ENCODE measurements at regions not wholly inside any gene's neighbourhood (a gene's known extent, or its start where the extent isn't known, plus 50 kb on each side); places are given as distances from the start of the nearest gene placed in this dataset.

DNA sequence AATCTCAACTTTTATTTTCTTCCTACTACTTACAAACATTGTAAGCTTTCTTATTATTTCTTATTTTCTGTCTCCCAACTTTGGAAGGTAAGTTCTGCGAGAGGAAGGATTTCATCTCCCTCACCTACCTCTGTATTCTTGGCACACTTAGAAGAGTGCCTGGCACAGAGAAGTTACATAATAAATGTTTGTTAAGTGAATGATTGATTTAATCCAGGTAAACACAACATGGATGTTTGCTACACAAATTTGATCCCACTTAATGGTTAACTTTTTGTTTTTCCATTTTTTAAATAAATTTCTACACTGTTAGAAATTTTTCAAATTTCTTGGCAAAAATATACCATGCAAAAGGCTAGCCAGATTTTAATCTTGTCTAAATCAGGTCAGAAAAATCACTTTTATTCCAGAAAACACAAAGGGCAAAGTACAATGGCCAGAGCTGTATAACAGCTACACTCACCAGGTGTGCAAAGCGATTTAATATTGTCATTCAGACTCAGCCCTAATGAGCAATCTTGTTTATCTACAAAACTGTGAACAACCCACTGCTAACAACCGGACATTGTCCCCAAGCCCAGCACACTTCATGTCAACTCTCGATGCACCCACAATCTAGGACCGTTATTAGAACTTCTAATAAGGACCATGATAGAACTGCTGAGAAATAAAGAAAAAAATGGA is 222.1 kb upstream of the EEA1 start:
- H3K27me3 ChIP-seq (ENCODE audit: control insufficient read depth, insufficient read depth), result no peaks in the 10 kb centered on the region
- 85% methylated on average over 5 of the region's 5 CpGs for WGBS
- H3K9me3 ChIP-seq (ENCODE audit: control insufficient read depth, low read length), result no peaks in the 10 kb centered on the region
- no peak for DNase-seq
- no peak overlapping the region for H3K4me3 ChIP-seq (ENCODE audit: low read length)
- H3K27ac ChIP-seq (ENCODE audit: low read length), result no peak overlapping the region
- no peak for ATAC-seq
- intact Hi-C loops (cut with DNase I), result no loop called here
- peaks cover 4% of the 10 kb centered on the region for H3K4me1 ChIP-seq (ENCODE audit: control insufficient read depth, insufficient read depth, low read length)

DNA sequence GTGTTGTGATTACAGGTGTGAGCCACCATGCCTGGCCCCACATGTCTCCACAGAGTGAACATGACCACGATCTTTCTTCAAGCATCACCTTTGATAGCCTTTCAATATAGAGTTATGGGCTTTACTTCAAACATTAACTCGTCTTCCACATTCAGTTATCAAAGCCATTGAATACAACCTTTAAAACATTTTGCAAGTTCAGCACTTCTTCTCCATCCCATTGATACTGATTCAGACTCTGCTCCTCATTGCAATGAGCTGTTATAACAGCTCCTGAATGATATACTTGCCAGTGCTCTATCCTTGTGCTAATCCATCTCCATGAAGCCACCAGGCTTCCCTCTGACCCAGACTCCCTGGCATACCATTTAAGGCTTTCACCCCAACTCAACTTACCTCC is 223.5 kb upstream of the EEA1 start:
- intact Hi-C loops (cut with DNase I), result no loop called here
- WGBS, result 93% methylated on average over 2 of the region's 2 CpGs
- H3K27me3 ChIP-seq (ENCODE audit: control insufficient read depth, insufficient read depth), result no peaks in the 10 kb centered on the region

DNA sequence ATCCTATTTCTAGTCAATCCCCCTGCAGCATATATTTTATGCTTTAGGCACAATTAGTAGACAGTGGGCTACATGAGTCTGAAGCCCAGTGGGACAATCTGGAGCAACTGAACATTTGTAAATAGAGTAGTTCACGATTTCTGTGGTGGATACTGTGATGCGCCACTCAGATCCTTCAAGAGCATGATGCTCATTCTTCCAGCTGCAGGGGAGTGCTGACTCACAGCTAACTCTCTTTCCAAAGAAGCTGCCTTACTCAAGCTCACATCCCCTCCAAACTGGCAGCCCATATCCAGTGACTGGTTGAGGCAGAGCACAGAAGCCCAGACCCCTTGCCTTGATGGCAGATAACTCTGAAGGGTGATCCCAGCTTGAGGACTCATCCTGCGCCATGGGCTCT is 224.2 kb upstream of the EEA1 start:
- Histone ChIP-seq H3K27ac (ENCODE audit: low read length) (no peak overlapping the region), H3K27me3 (ENCODE audit: control insufficient read depth, insufficient read depth) (no peaks in the 10 kb centered on the region), H3K9me3 (ENCODE audit: control insufficient read depth, low read length) (no peaks in the 10 kb centered on the region), H3K4me3 (ENCODE audit: low read length) (no peak overlapping the region), H3K4me1 (ENCODE audit: control insufficient read depth, insufficient read depth, low read length) (peaks cover 4% of the 10 kb centered on the region)
- intact Hi-C loops (cut with DNase I), result no loop called here
- ATAC-seq (no peak), DNase-seq (no peak)
- 94% methylated on average over 3 of the region's 3 CpGs for WGBS

More for the DNA sequence above, 223.5 kb upstream of the EEA1 start:
- no peak overlapping the region for H3K27ac ChIP-seq (ENCODE audit: low read length)
- DNase-seq (no peak), ATAC-seq (no peak)
- no peak overlapping the region for H3K4me3 ChIP-seq (ENCODE audit: low read length)
- peaks cover 4% of the 10 kb centered on the region for H3K4me1 ChIP-seq (ENCODE audit: control insufficient read depth, insufficient read depth, low read length)
- H3K9me3 ChIP-seq (ENCODE audit: control insufficient read depth, low read length), result no peaks in the 10 kb centered on the region

DNA sequence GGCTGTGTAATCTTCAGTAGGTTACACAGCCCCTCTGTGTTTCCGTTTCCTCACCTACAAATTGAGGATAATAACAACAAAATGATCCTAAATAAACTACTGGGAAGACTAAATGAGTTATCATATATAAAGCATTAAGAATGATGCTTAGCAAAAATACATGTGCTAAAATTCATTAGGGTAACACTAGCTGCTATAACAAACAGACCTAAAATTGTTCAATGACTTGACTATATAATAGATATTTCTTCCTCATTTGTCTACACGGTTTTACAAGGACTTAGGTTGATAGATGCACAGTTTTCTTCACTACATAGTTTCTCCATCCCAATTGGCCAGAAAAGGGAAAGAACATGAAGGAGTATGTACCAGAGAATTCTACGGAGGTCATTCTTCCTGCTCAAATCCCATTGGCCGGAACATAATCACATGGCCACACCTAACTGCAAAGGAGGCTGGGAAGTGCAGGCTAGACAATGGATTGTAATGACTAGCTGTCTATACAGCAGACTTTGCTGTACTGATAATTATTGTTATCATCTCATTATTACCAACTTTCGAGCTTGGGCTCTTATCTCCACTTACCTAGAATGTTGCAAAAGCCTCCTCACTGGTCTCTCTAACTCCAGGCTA is 223.5 kb upstream of the NUDT4 start:
- H3K9me3 ChIP-seq (ENCODE audit: control insufficient read depth, low read length), result no peaks in the 10 kb centered on the region
- DNase-seq (no peak), ATAC-seq (no peak)
- no peak overlapping the region for H3K27ac ChIP-seq (ENCODE audit: low read length)
- intact Hi-C loops (cut with DNase I), result no loop called here
- H3K4me3 ChIP-seq (ENCODE audit: low read length), result no peak overlapping the region
- H3K4me1 ChIP-seq (ENCODE audit: control insufficient read depth, insufficient read depth, low read length), result peaks cover 4% of the 10 kb centered on the region
- no peaks in the 10 kb centered on the region for H3K27me3 ChIP-seq (ENCODE audit: control insufficient read depth, insufficient read depth)
- 90% methylated on average over 5 of the region's 5 CpGs for WGBS

DNA sequence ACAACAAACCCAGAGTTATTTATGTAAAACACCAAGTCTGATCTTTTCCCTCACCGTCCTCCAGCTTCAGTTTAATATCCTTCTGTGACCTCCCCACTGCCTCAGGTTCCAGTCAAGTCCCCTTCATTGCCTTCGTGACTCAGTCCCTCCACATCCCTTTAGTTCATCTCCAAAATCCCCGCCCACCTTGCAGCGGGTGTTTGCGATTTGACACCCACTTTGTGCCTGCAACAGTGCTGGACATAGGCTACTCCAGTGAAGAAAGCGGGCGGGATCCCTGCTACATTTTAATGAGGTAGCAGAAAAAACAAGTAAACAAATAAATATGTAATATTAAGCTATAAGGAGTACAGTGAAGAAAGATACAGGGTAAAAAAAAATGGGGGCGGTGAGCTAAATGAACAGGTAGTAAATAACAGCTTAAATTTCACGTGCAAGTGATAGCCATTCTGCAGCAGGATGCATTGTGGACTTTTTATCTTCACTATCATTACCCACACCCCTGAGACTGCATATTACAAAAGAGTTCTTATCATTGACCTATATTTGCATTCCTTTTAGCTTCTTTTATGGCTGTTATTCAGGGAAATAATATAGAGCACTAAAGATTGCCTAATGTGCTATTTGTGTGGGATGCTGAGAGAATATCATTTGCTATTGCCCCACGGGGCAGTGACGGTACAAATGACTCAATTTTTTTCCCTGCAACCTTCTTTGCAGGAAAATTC is 222.8 kb upstream of the NUDT4 start:
- Histone ChIP-seq H3K4me3 (ENCODE audit: low read length) (no peak overlapping the region), H3K4me1 (ENCODE audit: control insufficient read depth, insufficient read depth, low read length) (peaks cover 4% of the 10 kb centered on the region), H3K9me3 (ENCODE audit: control insufficient read depth, low read length) (no peaks in the 10 kb centered on the region), H3K27ac (ENCODE audit: low read length) (no peak overlapping the region), H3K27me3 (ENCODE audit: control insufficient read depth, insufficient read depth) (no peaks in the 10 kb centered on the region)
- WGBS, result 83% methylated on average over 11 of the region's 11 CpGs
- intact Hi-C loops (cut with DNase I), result no loop called here
- ATAC-seq (no peak), DNase-seq (no peak)

DNA sequence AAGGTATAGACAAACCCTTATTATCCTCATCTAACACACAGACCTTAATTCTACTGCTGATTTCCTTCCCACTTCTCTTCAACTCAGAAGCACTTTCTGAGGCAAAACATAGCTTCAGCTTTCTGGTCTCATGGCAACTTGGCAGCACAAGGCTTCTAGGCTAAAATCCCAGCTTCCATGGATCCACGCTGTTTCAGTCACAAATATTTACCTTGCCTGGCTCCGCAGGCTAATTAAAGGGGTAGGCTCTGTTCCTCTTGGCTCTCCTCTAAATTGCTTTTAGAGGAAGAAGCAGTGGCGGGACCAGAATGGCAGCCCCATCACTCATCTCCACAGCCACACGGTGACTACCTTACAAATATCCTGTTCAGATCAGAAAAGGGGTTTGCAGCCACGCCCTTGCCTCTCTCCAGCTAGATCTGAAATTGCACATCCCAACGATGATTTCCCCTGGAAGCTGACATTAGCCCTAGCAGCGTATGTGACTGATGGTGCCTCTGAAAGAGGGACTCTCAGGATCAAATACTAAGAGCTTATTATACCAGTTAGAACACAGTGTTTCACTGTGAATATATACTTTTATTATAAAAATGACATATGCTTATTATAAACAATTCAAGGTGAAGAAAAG is 221.5 kb upstream of the NUDT4 start:
- Histone ChIP-seq H3K27ac (ENCODE audit: low read length) (no peak overlapping the region), H3K4me1 (ENCODE audit: control insufficient read depth, insufficient read depth, low read length) (peaks cover 4% of the 10 kb centered on the region), H3K9me3 (ENCODE audit: control insufficient read depth, low read length) (no peaks in the 10 kb centered on the region), H3K27me3 (ENCODE audit: control insufficient read depth, insufficient read depth) (no peaks in the 10 kb centered on the region), H3K4me3 (ENCODE audit: low read length) (no peak overlapping the region)
- DNase-seq (no peak), ATAC-seq (no peak)
- intact Hi-C loops (cut with DNase I), result no loop called here
- WGBS, result 46% methylated on average over 7 of the region's 7 CpGs

DNA sequence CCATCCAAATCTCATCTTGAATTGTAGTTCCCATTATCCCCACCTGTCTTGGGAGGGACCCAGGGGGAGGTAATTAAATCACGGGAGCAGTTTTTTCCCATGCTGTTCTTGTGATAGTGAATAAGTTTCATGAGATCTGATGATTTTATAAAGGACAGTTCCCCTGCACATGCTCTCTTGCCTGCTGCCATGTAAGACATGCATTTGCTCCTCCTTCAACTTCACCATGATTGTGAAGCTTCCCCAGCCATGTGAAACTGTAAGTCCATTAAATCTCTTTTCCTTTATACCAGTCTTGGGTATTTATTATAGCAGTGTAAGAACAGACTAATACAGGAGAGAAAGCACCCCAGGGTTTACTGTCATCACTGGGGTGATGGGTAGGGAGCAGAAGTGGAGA is 220.4 kb upstream of the NUDT4 start:
- Histone ChIP-seq H3K4me1 (ENCODE audit: control insufficient read depth, insufficient read depth, low read length) (peaks cover 4% of the 10 kb centered on the region), H3K4me3 (ENCODE audit: low read length) (no peak overlapping the region), H3K27ac (ENCODE audit: low read length) (no peak overlapping the region), H3K9me3 (ENCODE audit: control insufficient read depth, low read length) (no peaks in the 10 kb centered on the region), H3K27me3 (ENCODE audit: control insufficient read depth, insufficient read depth) (no peaks in the 10 kb centered on the region)
- intact Hi-C loops (cut with DNase I), result no loop called here
- no peak for ATAC-seq
- no peak for DNase-seq
- 91% methylated on average over 1 of the region's 1 CpG for WGBS

DNA sequence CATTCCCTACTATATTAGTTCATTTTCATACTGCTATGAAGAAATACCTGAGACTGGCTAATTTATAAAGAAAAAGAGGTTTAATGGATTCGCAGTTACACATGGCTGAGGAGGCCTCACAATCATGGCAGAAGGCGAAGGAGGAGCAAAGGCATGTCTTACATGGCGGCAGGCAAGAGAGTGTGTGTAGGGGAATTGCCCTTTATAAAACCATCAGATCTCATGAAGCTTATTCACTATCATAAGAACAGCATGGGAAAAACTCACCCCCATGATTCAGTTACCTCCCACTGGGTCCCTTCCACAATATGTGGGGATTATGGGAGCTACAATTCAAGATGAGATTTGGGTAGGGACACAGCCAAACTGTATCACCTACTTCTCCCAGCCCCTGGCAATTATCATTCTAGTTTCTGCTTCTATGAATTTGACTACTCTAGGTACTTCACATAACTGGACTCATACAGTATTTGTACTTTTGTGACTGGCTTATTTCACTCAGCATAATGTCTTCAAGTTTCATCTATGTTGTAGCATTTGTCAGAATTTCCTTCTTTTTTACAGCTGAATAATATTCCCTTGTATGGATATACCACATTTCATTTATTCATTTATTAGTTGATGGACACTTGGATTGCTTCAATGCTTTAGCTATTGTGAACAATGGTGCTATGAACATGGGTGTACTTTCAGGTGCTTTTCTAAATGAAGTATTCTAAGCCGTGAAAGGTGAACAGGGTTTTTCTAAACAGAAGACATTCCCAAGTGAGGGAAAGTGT is 219.5 kb upstream of the NUDT4 start:
- H3K4me1 ChIP-seq (ENCODE audit: control insufficient read depth, insufficient read depth, low read length), result peaks cover 4% of the 10 kb centered on the region
- no peak overlapping the region for H3K4me3 ChIP-seq (ENCODE audit: low read length)
- ATAC-seq (no peak), DNase-seq (no peak)
- no peak overlapping the region for H3K27ac ChIP-seq (ENCODE audit: low read length)
- no peaks in the 10 kb centered on the region for H3K27me3 ChIP-seq (ENCODE audit: control insufficient read depth, insufficient read depth)
- no peaks in the 10 kb centered on the region for H3K9me3 ChIP-seq (ENCODE audit: control insufficient read depth, low read length)
- WGBS, result 98% methylated on average over 4 of the region's 4 CpGs
- intact Hi-C loops (cut with DNase I), result no loop called here

DNA sequence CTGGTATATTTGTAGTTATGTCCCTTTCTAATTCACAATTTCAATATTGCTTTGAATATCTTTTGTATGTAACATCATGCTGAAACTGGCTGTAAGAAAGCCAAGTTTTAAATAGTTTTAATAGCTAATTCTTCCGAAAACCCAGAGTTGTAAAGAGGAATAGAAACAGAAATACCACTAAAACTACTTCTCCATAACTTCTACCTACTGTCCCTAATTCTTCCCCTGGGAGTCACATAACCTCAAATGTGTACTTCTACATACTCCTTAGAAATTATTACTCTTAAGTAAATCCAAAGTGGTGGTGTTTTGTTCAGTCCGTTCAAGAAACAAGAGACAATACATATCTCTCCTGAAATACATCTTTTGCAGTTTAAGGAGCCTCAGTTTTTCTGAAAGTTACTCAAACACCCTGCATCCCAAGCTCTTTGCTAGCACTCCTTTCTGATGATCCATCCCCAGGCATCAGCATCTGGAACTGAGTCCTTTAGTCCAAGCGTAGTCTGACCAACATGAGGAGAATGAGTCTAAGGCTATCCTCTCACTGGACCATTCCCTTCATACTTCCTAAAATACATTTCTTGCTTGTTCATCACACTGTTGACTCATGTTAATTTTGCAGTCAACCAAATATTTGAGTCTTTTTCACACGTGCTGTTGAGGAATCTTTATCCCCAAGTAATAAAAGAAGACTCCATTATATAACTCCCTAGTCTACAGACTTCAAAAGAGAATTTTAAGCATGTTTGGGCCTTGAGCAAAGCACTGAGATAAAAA is 214.3 kb upstream of the NUDT4 start:
- DNase-seq (no peak), ATAC-seq (no peak)
- H3K27ac ChIP-seq (ENCODE audit: low read length), result no peak overlapping the region
- no peaks in the 10 kb centered on the region for H3K27me3 ChIP-seq (ENCODE audit: control insufficient read depth, insufficient read depth)
- intact Hi-C loops (cut with DNase I), result no loop called here
- H3K4me1 ChIP-seq (ENCODE audit: control insufficient read depth, insufficient read depth, low read length), result no peaks in the 10 kb centered on the region
- H3K9me3 ChIP-seq (ENCODE audit: control insufficient read depth, low read length), result no peaks in the 10 kb centered on the region
- WGBS, result 66% methylated on average over 4 of the region's 4 CpGs
- no peak overlapping the region for H3K4me3 ChIP-seq (ENCODE audit: low read length)

DNA sequence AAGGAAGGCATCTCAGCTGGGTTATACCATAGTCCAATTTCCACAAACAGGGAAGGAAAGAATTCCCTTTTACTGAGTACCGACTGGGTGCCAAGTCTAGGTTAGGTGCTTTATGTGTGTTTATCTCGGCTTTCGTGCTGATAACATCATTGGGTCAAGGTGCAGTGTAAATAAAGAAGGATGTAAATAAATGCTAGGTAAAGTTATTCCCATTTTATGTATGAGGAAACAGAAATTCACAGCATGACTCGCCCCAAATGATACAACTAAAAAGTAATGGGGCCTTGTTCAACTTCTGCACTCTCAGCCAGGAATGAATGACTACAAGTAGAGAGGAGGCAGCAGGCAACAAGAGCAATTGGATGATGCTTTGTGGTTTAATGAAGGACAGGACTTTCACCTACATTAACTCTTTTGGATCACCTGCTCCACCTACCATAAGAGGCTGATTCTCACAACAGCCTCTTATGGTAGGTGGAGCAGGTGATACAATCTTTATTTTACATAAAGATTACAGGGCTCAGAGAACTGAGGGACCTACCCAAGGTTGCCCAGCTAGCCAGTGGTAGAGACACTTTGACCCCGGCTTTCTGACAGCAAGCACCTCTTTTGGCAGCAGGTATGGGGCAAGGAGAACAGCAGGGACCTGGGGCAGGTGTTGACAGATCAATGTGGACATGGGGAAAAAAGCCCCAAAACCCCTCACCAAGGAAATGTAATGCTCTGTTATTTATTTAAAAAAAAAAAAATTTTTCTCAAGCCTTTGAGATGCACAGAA is 213.4 kb upstream of the NUDT4 start:
- no peak overlapping the region for H3K27ac ChIP-seq (ENCODE audit: low read length)
- no peaks in the 10 kb centered on the region for H3K4me1 ChIP-seq (ENCODE audit: control insufficient read depth, insufficient read depth, low read length)
- 92% methylated on average over 5 of the region's 5 CpGs for WGBS
- H3K27me3 ChIP-seq (ENCODE audit: control insufficient read depth, insufficient read depth), result no peaks in the 10 kb centered on the region
- no peak for ATAC-seq
- intact Hi-C loops (cut with DNase I), result no loop called here
- H3K9me3 ChIP-seq (ENCODE audit: control insufficient read depth, low read length), result no peaks in the 10 kb centered on the region
- no peak overlapping the region for H3K4me3 ChIP-seq (ENCODE audit: low read length)
- DNase-seq, result no peak
